Activated T-helper 9 cell treated with anti-CD3 and anti-CD28 coated beads, Interleukin-2, amount 50 U/mL, for 16 hours (primary cell): ENCODE measurements at regions not wholly inside any gene's neighbourhood (a gene's known extent, or its start where the extent isn't known, plus 50 kb on each side); places are given as distances from the start of the nearest gene placed in this dataset.

Source experiments
- DNase-seq: peaks from one replicate; pipeline ENCODE4 v3.0.0-alpha.2; 2020; ENCODE audit warnings: low read depth

GRCh38 chr3:10738688-10739372 lies 77.2 kb upstream of the SLC6A11 start:
- DNase-seq: peak; percentile 60

GRCh38 chr3:10740954-10741353 lies 75.1 kb upstream of the SLC6A11 start:
- DNase-seq: no peak

GRCh38 chr3:10741891-10742671 lies 73.9 kb upstream of the SLC6A11 start:
- no peak for DNase-seq

- DNase-seq: no peak
Measured at GRCh38 chr3:10743366-10744097, 72.5 kb upstream of the SLC6A11 start.

GRCh38 chr3:10744098-10744465 lies 71.9 kb upstream of the SLC6A11 start:
- DNase-seq: no peak

- no peak for DNase-seq
Measured at GRCh38 chr3:10745392-10745791, 70.6 kb upstream of the SLC6A11 start.

GRCh38 chr3:10746001-10746400 lies 70.0 kb upstream of the SLC6A11 start:
- no peak for DNase-seq

- DNase-seq: no peak
Measured at GRCh38 chr3:10746684-10747083, 69.3 kb upstream of the SLC6A11 start.

GRCh38 chr3:10747341-10747740 lies 68.7 kb upstream of the SLC6A11 start:
- no peak for DNase-seq

GRCh38 chr3:10748040-10748439 lies 68.0 kb upstream of the SLC6A11 start:
- DNase-seq: no peak

- no peak for DNase-seq
Measured at GRCh38 chr3:10753964-10754363, 62.1 kb upstream of the SLC6A11 start.

- no peak for DNase-seq
Measured at GRCh38 chr3:10756546-10756945, 59.5 kb upstream of the SLC6A11 start.

- DNase-seq: no peak
Measured at GRCh38 chr3:10757021-10757820, 58.8 kb upstream of the SLC6A11 start.

GRCh38 chr3:10757821-10758130 lies 58.3 kb upstream of the SLC6A11 start:
- no peak for DNase-seq

- DNase-seq: peak; percentile 4
Measured at GRCh38 chr3:10758304-10759037, 57.6 kb upstream of the SLC6A11 start.

- DNase-seq: no peak
Measured at GRCh38 chr3:10759495-10759894, 56.5 kb upstream of the SLC6A11 start.

GRCh38 chr3:10760199-10760598 lies 55.8 kb upstream of the SLC6A11 start:
- DNase-seq: no peak

GRCh38 chr3:10761583-10761982 lies 54.4 kb upstream of the SLC6A11 start:
- no peak for DNase-seq

GRCh38 chr3:10762116-10762515 lies 53.9 kb upstream of the SLC6A11 start:
- no peak for DNase-seq

- DNase-seq: no peak
Measured at GRCh38 chr3:10762611-10763247, 53.3 kb upstream of the SLC6A11 start.

GRCh38 chr3:10763248-10763620 lies 52.8 kb upstream of the SLC6A11 start:
- no peak for DNase-seq
